KMS-11 (cell line): ENCODE measurements at regions not wholly inside any gene's neighbourhood (a gene's known extent, or its start where the extent isn't known, plus 50 kb on each side); places are given as distances from the start of the nearest gene placed in this dataset.

ENCODE experiments used
- H2AFZ ChIP-seq: fragments of 200-600 bp; sonication (generic); 2 replicates; pipeline ENCODE4 v1.6.1; 2016; ENCODE audit warnings: antibody characterized with exemption, mixed run types, low read depth
- H3K27ac ChIP-seq: fragments of 200-600 bp; sonication (generic); 2 replicates; pipeline ENCODE4 v1.6.1; 2016; ENCODE audit warnings: mild to moderate bottlenecking, mixed run types
- H3K27me3 ChIP-seq: fragments of 200-600 bp; sonication (generic); 2 replicates; pipeline ENCODE4 v1.6.1; 2017; ENCODE audit warnings: mild to moderate bottlenecking, low read depth, mixed run types, moderate library complexity; ENCODE audit not compliant: insufficient read depth
- H3K36me3 ChIP-seq: fragments of 200-600 bp; sonication (generic); 2 replicates; pipeline ENCODE4 v1.6.1; 2017; ENCODE audit warnings: mild to moderate bottlenecking, mixed run types; ENCODE audit not compliant: insufficient read depth
- H3K4me1 ChIP-seq: fragments of 200-600 bp; sonication (generic); 2 replicates; pipeline ENCODE4 v1.6.1; 2016; ENCODE audit warnings: mild to moderate bottlenecking, low read depth, mixed run types; ENCODE audit not compliant: poor library complexity, severe bottlenecking
- H3K4me2 ChIP-seq: fragments of 200-600 bp; sonication (generic); 2 replicates; pipeline ENCODE4 v1.7.0; 2016; ENCODE audit warnings: mild to moderate bottlenecking, mixed run types
- H3K4me3 ChIP-seq: fragments of 200-600 bp; sonication (generic); IDR thresholded peaks from 2 replicates; pipeline ENCODE4 v1.6.1; 2017; ENCODE audit warnings: low read depth, low read length, mixed read lengths; ENCODE audit not compliant: insufficient read depth
- H3K79me2 ChIP-seq: fragments of 200-600 bp; sonication (generic); 2 replicates; pipeline ENCODE4 v1.6.1; 2016; ENCODE audit warnings: low read depth, mixed run types; ENCODE audit not compliant: insufficient read depth
- H3K9ac ChIP-seq: fragments of 200-600 bp; sonication (generic); 2 replicates; pipeline ENCODE4 v1.6.1; 2016; ENCODE audit warnings: mild to moderate bottlenecking, mixed run types
- H4K20me1 ChIP-seq: fragments of 200-600 bp; sonication (generic); 2 replicates; pipeline ENCODE4 v1.6.1; 2016; ENCODE audit warnings: mild to moderate bottlenecking, mixed run types; ENCODE audit not compliant: insufficient read depth
- CTCF ChIP-seq: fragments of 200-600 bp; sonication (generic); conservative IDR thresholded peaks from 2 replicates; pipeline ENCODE4 v1.6.1; 2017; ENCODE audit warnings: low read depth, mild to moderate bottlenecking, antibody characterized with exemption, low read length, moderate library complexity, mixed read lengths

- no peak overlapping the region for H2AFZ ChIP-seq
- no peak overlapping the region for H3K9ac ChIP-seq
- TF ChIP-seq CTCF, result no peak
- no peaks in the 10 kb centered on the region for H4K20me1 ChIP-seq
- H3K4me1 ChIP-seq, result no peaks in the 10 kb centered on the region
- H3K79me2 ChIP-seq, result no peaks in the 10 kb centered on the region
- no peak overlapping the region for H3K27ac ChIP-seq
- H3K27me3 ChIP-seq, result no peaks in the 10 kb centered on the region
- H3K4me3 ChIP-seq, result no peak overlapping the region
- H3K36me3 ChIP-seq, result no peaks in the 10 kb centered on the region
- H3K4me2 ChIP-seq, result no peak overlapping the region
Measured at GRCh38 chr18:76588601-76589226, 93.7 kb upstream of the ZNF516 start.

DNA sequence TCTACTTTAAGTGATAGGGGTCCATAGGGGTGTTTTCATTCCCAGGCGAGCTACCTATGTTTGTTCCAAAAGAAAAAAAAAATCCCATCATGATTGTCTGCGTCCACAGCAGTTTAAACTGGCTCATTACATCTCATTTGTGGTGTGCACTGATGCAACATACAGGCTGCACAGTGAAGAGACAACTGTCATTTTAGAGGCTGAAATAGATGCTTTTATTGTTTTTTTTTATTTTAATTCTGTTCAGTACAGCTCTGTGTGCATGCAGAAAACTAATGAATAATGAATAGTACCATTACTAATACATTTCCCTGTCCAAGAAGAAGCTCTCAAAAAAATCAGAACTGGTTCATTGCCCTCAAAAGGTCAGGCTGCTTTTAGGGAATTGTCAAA is 92.8 kb upstream of the ZNF516 start:
- TF ChIP-seq CTCF, result no peak
- H3K4me1 ChIP-seq, result no peaks in the 10 kb centered on the region
- no peak overlapping the region for H3K27ac ChIP-seq
- H4K20me1 ChIP-seq, result no peaks in the 10 kb centered on the region
- H3K4me3 ChIP-seq, result no peak overlapping the region
- H3K27me3 ChIP-seq, result no peaks in the 10 kb centered on the region
- no peaks in the 10 kb centered on the region for H3K36me3 ChIP-seq
- H3K9ac ChIP-seq, result no peak overlapping the region
- H2AFZ ChIP-seq, result no peak overlapping the region
- H3K79me2 ChIP-seq, result no peaks in the 10 kb centered on the region
- H3K4me2 ChIP-seq, result no peak overlapping the region

DNA sequence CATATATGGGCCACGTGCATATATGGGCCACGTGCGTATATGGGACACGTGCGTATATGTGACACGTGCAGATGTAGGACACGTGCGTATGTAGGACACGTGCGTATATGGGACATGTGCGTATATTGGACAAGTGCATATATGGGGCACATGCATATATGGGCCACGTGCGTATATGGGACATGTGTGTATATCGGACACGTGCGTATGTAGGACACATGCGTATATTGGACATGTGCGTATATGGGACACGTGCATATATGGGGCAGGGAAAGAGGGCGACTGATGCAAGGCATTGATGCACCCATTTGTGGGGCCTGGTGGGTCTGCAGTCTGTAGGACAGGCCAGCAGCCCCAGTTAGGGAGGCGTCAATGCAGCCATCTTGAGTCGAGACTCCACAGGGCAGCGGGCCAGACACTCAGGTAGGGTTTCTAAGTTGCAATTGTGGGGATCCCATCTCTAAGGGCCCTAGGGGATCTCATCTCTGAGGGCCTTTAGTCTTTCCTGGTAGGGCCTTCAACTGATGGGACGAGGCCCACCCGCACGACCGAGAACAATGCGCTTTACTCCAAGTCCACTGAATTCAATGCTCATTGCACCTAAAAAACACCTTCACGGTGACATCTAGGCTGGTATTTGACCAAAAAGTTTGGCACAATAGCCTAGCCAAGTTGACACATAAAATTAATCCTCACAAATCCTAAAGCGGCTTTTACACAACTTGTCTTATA is 92.3 kb upstream of the ZNF516 start:
- H3K4me1 ChIP-seq, result no peaks in the 10 kb centered on the region
- no peak overlapping the region for H2AFZ ChIP-seq
- H3K4me2 ChIP-seq, result no peak overlapping the region
- no peak for TF ChIP-seq CTCF
- no peaks in the 10 kb centered on the region for H3K36me3 ChIP-seq
- H3K27ac ChIP-seq, result no peak overlapping the region
- no peaks in the 10 kb centered on the region for H3K27me3 ChIP-seq
- H4K20me1 ChIP-seq, result no peaks in the 10 kb centered on the region
- no peak overlapping the region for H3K9ac ChIP-seq
- no peaks in the 10 kb centered on the region for H3K79me2 ChIP-seq
- H3K4me3 ChIP-seq, result no peak overlapping the region

GRCh38 chr18:76584414-76585310 is 89.6 kb upstream of the ZNF516 start:
- no peaks in the 10 kb centered on the region for H3K27me3 ChIP-seq
- H2AFZ ChIP-seq, result no peak overlapping the region
- no peaks in the 10 kb centered on the region for H3K79me2 ChIP-seq
- TF ChIP-seq CTCF, result no peak
- H3K4me3 ChIP-seq, result no peak overlapping the region
- H4K20me1 ChIP-seq, result no peaks in the 10 kb centered on the region
- H3K4me1 ChIP-seq, result no peaks in the 10 kb centered on the region
- no peaks in the 10 kb centered on the region for H3K36me3 ChIP-seq
- no peak overlapping the region for H3K9ac ChIP-seq
- no peak overlapping the region for H3K27ac ChIP-seq
- no peak overlapping the region for H3K4me2 ChIP-seq
